ENCODE measurements at regions not wholly inside any gene's neighbourhood (a gene's known extent, or its start where the extent isn't known, plus 50 kb on each side); places are given as distances from the start of the nearest gene placed in this dataset.
"Not testable (repeated sequence)": the region's sequence is repeated elsewhere in the genome, so short reads cannot be mapped to it uniquely, and the experiment has no call there.

GRCh38 chr2:236998236-236998635 lies 87.5 kb upstream of the COPS8 start:
- no peak for TF ChIP-seq CTCF (IDR thresholded peaks at IDR 0.05; ENCODE audit: low read depth, low read length)
- H3K4me3 ChIP-seq (ENCODE audit: low read depth, low read length) = no peak overlapping the region

- no peak overlapping the region for H3K4me3 ChIP-seq (ENCODE audit: low read depth, low read length)
- no peak for TF ChIP-seq CTCF (IDR thresholded peaks at IDR 0.05; ENCODE audit: low read depth, low read length)
Observed at GRCh38 chr2:236998758-236999157, 86.9 kb upstream of the COPS8 start.

GRCh38 chr2:237000481-237000880 lies 85.2 kb upstream of the COPS8 start:
- no peak overlapping the region for H3K4me3 ChIP-seq (ENCODE audit: low read depth, low read length)
- TF ChIP-seq CTCF (IDR thresholded peaks at IDR 0.05; ENCODE audit: low read depth, low read length) = no peak

- H3K4me3 ChIP-seq (ENCODE audit: low read depth, low read length) = not testable (repeated sequence)
Observed at GRCh38 chr2:237005341-237005740, 80.3 kb upstream of the COPS8 start.

GRCh38 chr2:237011206-237011795 lies 74.4 kb upstream of the COPS8 start:
- no peak overlapping the region for H3K4me3 ChIP-seq (ENCODE audit: low read depth, low read length)
- no peak for TF ChIP-seq CTCF (IDR thresholded peaks at IDR 0.05; ENCODE audit: low read depth, low read length)

- H3K4me3 ChIP-seq (ENCODE audit: low read depth, low read length) = no peak overlapping the region
Observed at GRCh38 chr2:237012004-237012403, 73.7 kb upstream of the COPS8 start.

GRCh38 chr2:237012577-237013267 lies 73.0 kb upstream of the COPS8 start:
- no peak overlapping the region for H3K4me3 ChIP-seq (ENCODE audit: low read depth, low read length)
- TF ChIP-seq CTCF (IDR thresholded peaks at IDR 0.05; ENCODE audit: low read depth, low read length) = no peak

More at GRCh38 chr2:237012004-237012403, 73.7 kb upstream of the COPS8 start:
- TF ChIP-seq CTCF (IDR thresholded peaks at IDR 0.05; ENCODE audit: low read depth, low read length) = no peak

Measured in WI38 (cell line).